GM21528 (cell line): ENCODE measurements at regions not wholly inside any gene's neighbourhood (a gene's known extent, or its start where the extent isn't known, plus 50 kb on each side); places are given as distances from the start of the nearest gene placed in this dataset.
"Not testable (repeated sequence)": the region's sequence is repeated elsewhere in the genome, so short reads cannot be mapped to it uniquely, and the experiment has no call there.

Source experiments
- ATAC-seq: cut with Tn5 transposase; IDR thresholded peaks from one replicate; pipeline ENCODE4 v1.9.1; 2021; ENCODE audit warnings: mild to moderate bottlenecking, moderate library complexity; ENCODE audit not compliant: unreplicated experiment, low FRiP score

GRCh38 chr6:134590004-134590403 is 272.1 kb upstream of the SGK1 start:
- ATAC-seq, result no peak

- ATAC-seq, result no peak
These were observed 271.6 kb upstream of the SGK1 start for GRCh38 chr6:134589512-134589911.

- ATAC-seq, result no peak
These were observed 270.4 kb upstream of the SGK1 start for GRCh38 chr6:134588267-134588666.

- ATAC-seq, result no peak
These were observed 267.6 kb upstream of the SGK1 start for GRCh38 chr6:134585517-134585873.

GRCh38 chr6:134584847-134585516 is 267.1 kb upstream of the SGK1 start:
- no peak for ATAC-seq

GRCh38 chr6:134577998-134578397 is 260.1 kb upstream of the SGK1 start:
- no peak for ATAC-seq

GRCh38 chr6:134575221-134575620 is 257.3 kb upstream of the SGK1 start:
- ATAC-seq, result no peak

GRCh38 chr6:134574491-134574890 is 256.6 kb upstream of the SGK1 start:
- ATAC-seq, result no peak

- not testable (repeated sequence) for ATAC-seq
These were observed 252.1 kb upstream of the SGK1 start for GRCh38 chr6:134569996-134570395.

GRCh38 chr6:134564705-134565104 is 246.8 kb upstream of the SGK1 start:
- ATAC-seq, result no peak

- no peak for ATAC-seq
These were observed 242.1 kb upstream of the SGK1 start for GRCh38 chr6:134560019-134560418.

GRCh38 chr6:134557509-134557908 is 239.6 kb upstream of the SGK1 start:
- ATAC-seq, result no peak

GRCh38 chr6:134555672-134556071 is 237.8 kb upstream of the SGK1 start:
- no peak for ATAC-seq

- no peak for ATAC-seq
These were observed 236.0 kb upstream of the SGK1 start for GRCh38 chr6:134553936-134554335.

GRCh38 chr6:134551245-134551960 is 233.5 kb upstream of the SGK1 start:
- no peak for ATAC-seq

- ATAC-seq, result no peak
These were observed 232.7 kb upstream of the SGK1 start for GRCh38 chr6:134550604-134551003.

- no peak for ATAC-seq
These were observed 231.9 kb upstream of the SGK1 start for GRCh38 chr6:134549854-134550253.

- ATAC-seq, result no peak
These were observed 229.2 kb upstream of the SGK1 start for GRCh38 chr6:134546962-134547645.

- no peak for ATAC-seq
These were observed 226.8 kb upstream of the SGK1 start for GRCh38 chr6:134544737-134545136.

GRCh38 chr6:134543128-134543527 is 225.2 kb upstream of the SGK1 start:
- ATAC-seq, result no peak

GRCh38 chr6:134541001-134541400 is 223.1 kb upstream of the SGK1 start:
- no peak for ATAC-seq

- ATAC-seq, result no peak
These were observed 222.0 kb upstream of the SGK1 start for GRCh38 chr6:134539865-134540323.
